ENCODE measurements at regions not wholly inside any gene's neighbourhood (a gene's known extent, or its start where the extent isn't known, plus 50 kb on each side); places are given as distances from the start of the nearest gene placed in this dataset.

DNA sequence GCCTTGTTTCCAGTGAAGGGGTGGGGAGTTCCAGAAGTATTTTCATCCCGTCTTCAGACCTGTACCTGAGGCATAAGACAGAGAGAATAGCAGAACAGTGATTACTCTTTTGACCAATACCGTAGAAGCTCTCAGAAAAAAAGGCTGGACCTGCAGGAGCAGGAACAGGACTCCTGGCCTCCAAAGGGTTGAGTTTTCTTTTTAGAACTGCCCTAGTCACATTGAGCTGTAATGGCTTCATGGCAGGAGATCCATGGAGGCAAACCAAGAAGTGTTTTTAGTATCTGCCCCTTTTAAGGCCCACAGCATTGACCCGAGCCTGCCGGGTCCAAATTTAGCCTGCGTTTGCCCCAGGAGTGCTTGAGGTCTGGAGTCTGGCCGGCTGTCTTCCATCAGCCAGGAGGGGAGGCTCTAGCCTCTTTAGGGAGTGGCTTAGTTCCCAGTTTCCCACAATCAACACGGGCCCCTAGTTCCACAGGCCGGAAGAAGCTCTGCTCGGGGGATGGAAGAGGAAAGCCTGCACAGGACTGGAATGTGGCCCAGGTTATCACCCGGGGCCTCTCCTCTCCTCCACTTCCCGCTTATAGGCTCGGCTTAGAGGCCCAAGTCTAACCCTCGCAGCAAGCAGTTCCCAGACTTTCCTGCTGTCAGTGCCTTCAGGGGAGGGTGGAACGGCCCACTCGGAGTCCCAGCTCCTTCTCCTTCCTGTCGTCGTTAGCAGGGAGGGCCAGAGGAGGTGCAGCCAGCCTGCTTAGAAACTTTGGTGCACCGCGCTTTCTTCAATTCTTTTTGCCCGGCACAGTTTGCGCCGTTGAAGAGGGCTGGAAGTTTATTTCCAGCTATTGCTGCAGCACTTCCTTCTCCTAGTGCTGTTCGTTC lies 80.7 kb downstream of the C9orf152 start (continued):
- TF ChIP-seq, protein P1, sequence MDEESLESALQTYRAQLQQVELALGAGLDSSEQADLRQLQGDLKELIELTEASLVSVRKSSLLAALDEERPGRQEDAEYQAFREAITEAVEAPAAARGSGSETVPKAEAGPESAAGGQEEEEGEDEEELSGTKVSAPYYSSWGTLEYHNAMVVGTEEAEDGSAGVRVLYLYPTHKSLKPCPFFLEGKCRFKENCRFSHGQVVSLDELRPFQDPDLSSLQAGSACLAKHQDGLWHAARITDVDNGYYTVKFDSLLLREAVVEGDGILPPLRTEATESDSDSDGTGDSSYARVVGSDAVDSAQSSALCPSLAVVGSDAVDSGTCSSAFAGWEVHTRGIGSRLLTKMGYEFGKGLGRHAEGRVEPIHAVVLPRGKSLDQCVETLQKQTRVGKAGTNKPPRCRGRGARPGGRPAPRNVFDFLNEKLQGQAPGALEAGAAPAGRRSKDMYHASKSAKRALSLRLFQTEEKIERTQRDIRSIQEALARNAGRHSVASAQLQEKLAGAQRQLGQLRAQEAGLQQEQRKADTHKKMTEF (CRISPR knock-in tag; IDR thresholded peaks at IDR 0.05) = peak; percentile 54; the same call in 1 of the 2 replicates
- TF ChIP-seq, protein P2, sequence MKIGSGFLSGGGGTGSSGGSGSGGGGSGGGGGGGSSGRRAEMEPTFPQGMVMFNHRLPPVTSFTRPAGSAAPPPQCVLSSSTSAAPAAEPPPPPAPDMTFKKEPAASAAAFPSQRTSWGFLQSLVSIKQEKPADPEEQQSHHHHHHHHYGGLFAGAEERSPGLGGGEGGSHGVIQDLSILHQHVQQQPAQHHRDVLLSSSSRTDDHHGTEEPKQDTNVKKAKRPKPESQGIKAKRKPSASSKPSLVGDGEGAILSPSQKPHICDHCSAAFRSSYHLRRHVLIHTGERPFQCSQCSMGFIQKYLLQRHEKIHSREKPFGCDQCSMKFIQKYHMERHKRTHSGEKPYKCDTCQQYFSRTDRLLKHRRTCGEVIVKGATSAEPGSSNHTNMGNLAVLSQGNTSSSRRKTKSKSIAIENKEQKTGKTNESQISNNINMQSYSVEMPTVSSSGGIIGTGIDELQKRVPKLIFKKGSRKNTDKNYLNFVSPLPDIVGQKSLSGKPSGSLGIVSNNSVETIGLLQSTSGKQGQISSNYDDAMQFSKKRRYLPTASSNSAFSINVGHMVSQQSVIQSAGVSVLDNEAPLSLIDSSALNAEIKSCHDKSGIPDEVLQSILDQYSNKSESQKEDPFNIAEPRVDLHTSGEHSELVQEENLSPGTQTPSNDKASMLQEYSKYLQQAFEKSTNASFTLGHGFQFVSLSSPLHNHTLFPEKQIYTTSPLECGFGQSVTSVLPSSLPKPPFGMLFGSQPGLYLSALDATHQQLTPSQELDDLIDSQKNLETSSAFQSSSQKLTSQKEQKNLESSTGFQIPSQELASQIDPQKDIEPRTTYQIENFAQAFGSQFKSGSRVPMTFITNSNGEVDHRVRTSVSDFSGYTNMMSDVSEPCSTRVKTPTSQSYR (CRISPR knock-in tag; IDR thresholded peaks at IDR 0.05; ENCODE audit: borderline replicate concordance) = peak; percentile 8; the same call in 1 of the 2 replicates
- TF ChIP-seq, protein P3, sequence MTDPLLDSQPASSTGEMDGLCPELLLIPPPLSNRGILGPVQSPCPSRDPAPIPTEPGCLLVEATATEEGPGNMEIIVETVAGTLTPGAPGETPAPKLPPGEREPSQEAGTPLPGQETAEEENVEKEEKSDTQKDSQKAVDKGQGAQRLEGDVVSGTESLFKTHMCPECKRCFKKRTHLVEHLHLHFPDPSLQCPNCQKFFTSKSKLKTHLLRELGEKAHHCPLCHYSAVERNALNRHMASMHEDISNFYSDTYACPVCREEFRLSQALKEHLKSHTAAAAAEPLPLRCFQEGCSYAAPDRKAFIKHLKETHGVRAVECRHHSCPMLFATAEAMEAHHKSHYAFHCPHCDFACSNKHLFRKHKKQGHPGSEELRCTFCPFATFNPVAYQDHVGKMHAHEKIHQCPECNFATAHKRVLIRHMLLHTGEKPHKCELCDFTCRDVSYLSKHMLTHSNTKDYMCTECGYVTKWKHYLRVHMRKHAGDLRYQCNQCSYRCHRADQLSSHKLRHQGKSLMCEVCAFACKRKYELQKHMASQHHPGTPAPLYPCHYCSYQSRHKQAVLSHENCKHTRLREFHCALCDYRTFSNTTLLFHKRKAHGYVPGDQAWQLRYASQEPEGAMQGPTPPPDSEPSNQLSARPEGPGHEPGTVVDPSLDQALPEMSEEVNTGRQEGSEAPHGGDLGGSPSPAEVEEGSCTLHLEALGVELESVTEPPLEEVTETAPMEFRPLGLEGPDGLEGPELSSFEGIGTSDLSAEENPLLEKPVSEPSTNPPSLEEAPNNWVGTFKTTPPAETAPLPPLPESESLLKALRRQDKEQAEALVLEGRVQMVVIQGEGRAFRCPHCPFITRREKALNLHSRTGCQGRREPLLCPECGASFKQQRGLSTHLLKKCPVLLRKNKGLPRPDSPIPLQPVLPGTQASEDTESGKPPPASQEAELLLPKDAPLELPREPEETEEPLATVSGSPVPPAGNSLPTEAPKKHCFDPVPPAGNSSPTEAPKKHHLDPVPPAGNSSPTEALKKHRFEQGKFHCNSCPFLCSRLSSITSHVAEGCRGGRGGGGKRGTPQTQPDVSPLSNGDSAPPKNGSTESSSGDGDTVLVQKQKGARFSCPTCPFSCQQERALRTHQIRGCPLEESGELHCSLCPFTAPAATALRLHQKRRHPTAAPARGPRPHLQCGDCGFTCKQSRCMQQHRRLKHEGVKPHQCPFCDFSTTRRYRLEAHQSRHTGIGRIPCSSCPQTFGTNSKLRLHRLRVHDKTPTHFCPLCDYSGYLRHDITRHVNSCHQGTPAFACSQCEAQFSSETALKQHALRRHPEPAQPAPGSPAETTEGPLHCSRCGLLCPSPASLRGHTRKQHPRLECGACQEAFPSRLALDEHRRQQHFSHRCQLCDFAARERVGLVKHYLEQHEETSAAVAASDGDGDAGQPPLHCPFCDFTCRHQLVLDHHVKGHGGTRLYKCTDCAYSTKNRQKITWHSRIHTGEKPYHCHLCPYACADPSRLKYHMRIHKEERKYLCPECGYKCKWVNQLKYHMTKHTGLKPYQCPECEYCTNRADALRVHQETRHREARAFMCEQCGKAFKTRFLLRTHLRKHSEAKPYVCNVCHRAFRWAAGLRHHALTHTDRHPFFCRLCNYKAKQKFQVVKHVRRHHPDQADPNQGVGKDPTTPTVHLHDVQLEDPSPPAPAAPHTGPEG (CRISPR knock-in tag; IDR thresholded peaks at IDR 0.05) = no peak
- TF ChIP-seq POLR2G (IDR thresholded peaks at IDR 0.05; ENCODE audit: low read depth, low read length) (peak; percentile 72), NFYB (CRISPR knock-in tag; IDR thresholded peaks at IDR 0.05) (peak; percentile 30; the same call in 1 of the 2 replicates), RFX5 (IDR thresholded peaks at IDR 0.05; ENCODE audit: low read depth, low read length) (no peak), KDM4B (CRISPR knock-in tag; IDR thresholded peaks at IDR 0.05) (no peak), SOX13 (IDR thresholded peaks at IDR 0.05) (no peak), SOX13 (CRISPR knock-in tag; conservative IDR thresholded peaks at IDR 0.05 in 1 of 2, IDR thresholded peaks at IDR 0.05 in 1 of 2) (0 out of 4 replicates have a peak, but pooled peaks of 1 of the 2 experiments have one; percentile 9), SRSF1 (optimal IDR thresholded peaks at IDR 0.05; ENCODE audit: low read depth, low read length) (peak; percentile 55), SALL1 (CRISPR knock-in tag; IDR thresholded peaks at IDR 0.05) (peak; percentile 50)
- TF ChIP-seq, protein P4, sequence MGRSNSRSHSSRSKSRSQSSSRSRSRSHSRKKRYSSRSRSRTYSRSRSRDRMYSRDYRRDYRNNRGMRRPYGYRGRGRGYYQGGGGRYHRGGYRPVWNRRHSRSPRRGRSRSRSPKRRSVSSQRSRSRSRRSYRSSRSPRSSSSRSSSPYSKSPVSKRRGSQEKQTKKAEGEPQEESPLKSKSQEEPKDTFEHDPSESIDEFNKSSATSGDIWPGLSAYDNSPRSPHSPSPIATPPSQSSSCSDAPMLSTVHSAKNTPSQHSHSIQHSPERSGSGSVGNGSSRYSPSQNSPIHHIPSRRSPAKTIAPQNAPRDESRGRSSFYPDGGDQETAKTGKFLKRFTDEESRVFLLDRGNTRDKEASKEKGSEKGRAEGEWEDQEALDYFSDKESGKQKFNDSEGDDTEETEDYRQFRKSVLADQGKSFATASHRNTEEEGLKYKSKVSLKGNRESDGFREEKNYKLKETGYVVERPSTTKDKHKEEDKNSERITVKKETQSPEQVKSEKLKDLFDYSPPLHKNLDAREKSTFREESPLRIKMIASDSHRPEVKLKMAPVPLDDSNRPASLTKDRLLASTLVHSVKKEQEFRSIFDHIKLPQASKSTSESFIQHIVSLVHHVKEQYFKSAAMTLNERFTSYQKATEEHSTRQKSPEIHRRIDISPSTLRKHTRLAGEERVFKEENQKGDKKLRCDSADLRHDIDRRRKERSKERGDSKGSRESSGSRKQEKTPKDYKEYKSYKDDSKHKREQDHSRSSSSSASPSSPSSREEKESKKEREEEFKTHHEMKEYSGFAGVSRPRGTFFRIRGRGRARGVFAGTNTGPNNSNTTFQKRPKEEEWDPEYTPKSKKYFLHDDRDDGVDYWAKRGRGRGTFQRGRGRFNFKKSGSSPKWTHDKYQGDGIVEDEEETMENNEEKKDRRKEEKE (IDR thresholded peaks at IDR 0.05) = no peak
- TF ChIP-seq, protein P5, sequence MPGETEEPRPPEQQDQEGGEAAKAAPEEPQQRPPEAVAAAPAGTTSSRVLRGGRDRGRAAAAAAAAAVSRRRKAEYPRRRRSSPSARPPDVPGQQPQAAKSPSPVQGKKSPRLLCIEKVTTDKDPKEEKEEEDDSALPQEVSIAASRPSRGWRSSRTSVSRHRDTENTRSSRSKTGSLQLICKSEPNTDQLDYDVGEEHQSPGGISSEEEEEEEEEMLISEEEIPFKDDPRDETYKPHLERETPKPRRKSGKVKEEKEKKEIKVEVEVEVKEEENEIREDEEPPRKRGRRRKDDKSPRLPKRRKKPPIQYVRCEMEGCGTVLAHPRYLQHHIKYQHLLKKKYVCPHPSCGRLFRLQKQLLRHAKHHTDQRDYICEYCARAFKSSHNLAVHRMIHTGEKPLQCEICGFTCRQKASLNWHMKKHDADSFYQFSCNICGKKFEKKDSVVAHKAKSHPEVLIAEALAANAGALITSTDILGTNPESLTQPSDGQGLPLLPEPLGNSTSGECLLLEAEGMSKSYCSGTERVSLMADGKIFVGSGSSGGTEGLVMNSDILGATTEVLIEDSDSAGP (CRISPR knock-in tag; IDR thresholded peaks at IDR 0.05; ENCODE audit: borderline replicate concordance) = peak; percentile 68; the same call in 1 of the 2 replicates
